HEK293T (cell line): ENCODE measurements at regions not wholly inside any gene's neighbourhood (a gene's known extent, or its start where the extent isn't known, plus 50 kb on each side); places are given as distances from the start of the nearest gene placed in this dataset.
"Not testable (repeated sequence)": the region's sequence is repeated elsewhere in the genome, so short reads cannot be mapped to it uniquely, and the experiment has no call there.

Experiments used
- CTCF ChIA-PET: fragments of 350-600 bp; formaldehyde crosslinking; extraction: SDS; loops from one replicate; lab custom pipeline; 2021; ENCODE audit warnings: antibody characterized with exemption, inconsistent platforms; lab: Yijun Ruan, JAX
- POLR2A ChIA-PET: fragments of 350-600 bp; formaldehyde crosslinking; extraction: SDS; loops from one replicate; lab custom pipeline; 2020; ENCODE audit warnings: antibody characterized with exemption, inconsistent platforms; lab: Yijun Ruan, JAX
- DNase-seq: peaks from one replicate; pipeline ENCODE4 v3.0.0; 2012; ENCODE audit warnings: mixed read lengths; ENCODE audit errors: extremely low spot score
- ARNT ChIP-seq: fragments of 450-650 bp; IDR thresholded peaks from 2 replicates; pipeline ENCODE4 v1.6.1; 2017; ENCODE audit warnings: mild to moderate bottlenecking
- BHLHE40 ChIP-seq: fragments of 450-650 bp; IDR thresholded peaks from 2 replicates; pipeline ENCODE4 v1.6.1; 2016; ENCODE audit warnings: mild to moderate bottlenecking, moderate library complexity, borderline replicate concordance
- CTBP1 ChIP-seq: fragments of 450-650 bp; IDR thresholded peaks from 2 replicates; pipeline ENCODE4 v1.6.1; 2016; ENCODE audit warnings: borderline replicate concordance
- ELF4 ChIP-seq: fragments of 450-650 bp; IDR thresholded peaks from 2 replicates; pipeline ENCODE4 v1.6.1; 2017; ENCODE audit warnings: antibody characterized with exemption
- FOXA1 ChIP-seq: fragments of 450-650 bp; IDR thresholded peaks from 2 replicates; pipeline ENCODE4 v1.6.1; 2016; ENCODE audit warnings: mild to moderate bottlenecking
- FOXK2 ChIP-seq: fragments of 450-650 bp; IDR thresholded peaks from 2 replicates; pipeline ENCODE4 v1.6.1; 2016; ENCODE audit warnings: mild to moderate bottlenecking
- FOXM1 ChIP-seq: fragments of 450-650 bp; IDR thresholded peaks from 2 replicates; pipeline ENCODE4 v1.6.1; 2017; ENCODE audit warnings: mild to moderate bottlenecking, borderline replicate concordance
- HDGF ChIP-seq: fragments of 450-650 bp; IDR thresholded peaks from 2 replicates; pipeline ENCODE4 v1.6.1; 2017; ENCODE audit warnings: antibody characterized with exemption, borderline replicate concordance
- L3MBTL2 ChIP-seq: fragments of 450-650 bp; conservative IDR thresholded peaks from 2 replicates; pipeline ENCODE4 v1.6.1; 2016; ENCODE audit warnings: mild to moderate bottlenecking
- LEF1 ChIP-seq: fragments of 450-650 bp; IDR thresholded peaks from 2 replicates; pipeline ENCODE4 v1.6.1; 2017; ENCODE audit warnings: mild to moderate bottlenecking, borderline replicate concordance
- NFRKB ChIP-seq: fragments of 450-650 bp; IDR thresholded peaks from 2 replicates; pipeline ENCODE4 v1.6.1; 2016; ENCODE audit warnings: mild to moderate bottlenecking, moderate library complexity
- PKNOX1 ChIP-seq: fragments of 450-650 bp; IDR thresholded peaks from 2 replicates; pipeline ENCODE4 v1.6.1; 2016
- SP1 ChIP-seq: fragments of 450-650 bp; IDR thresholded peaks from 2 replicates; pipeline ENCODE4 v1.6.1; 2017
- SUZ12 ChIP-seq: fragments of 450-650 bp; IDR thresholded peaks from 2 replicates; pipeline ENCODE4 v1.6.1; 2016; ENCODE audit warnings: mild to moderate bottlenecking
- TARDBP ChIP-seq: fragments of 450-650 bp; IDR thresholded peaks from 2 replicates; pipeline ENCODE4 v1.6.1; 2016
- ZNF384 ChIP-seq: fragments of 450-650 bp; IDR thresholded peaks from 2 replicates; pipeline ENCODE4 v1.6.1; 2016

- TF ChIP-seq FOXM1: no peak
- TF ChIP-seq HDGF: no peak
- no peak for TF ChIP-seq LEF1
- no peak for TF ChIP-seq PKNOX1
- TF ChIP-seq ARNT: no peak
- TF ChIP-seq NFRKB: no peak
- TF ChIP-seq SUZ12: no peak
- no peak for TF ChIP-seq TARDBP
- TF ChIP-seq CTBP1: no peak
- no peak for TF ChIP-seq L3MBTL2
- POLR2A ChIA-PET: no interaction called here
- CTCF ChIA-PET: no interaction called here
- DNase-seq: no peak
Observed at GRCh38 chr9:74133921-74134320, 363.2 kb upstream of the RORB start.

GRCh38 chr9:74138182-74138581, 359.0 kb upstream of the RORB start:
- TF ChIP-seq PKNOX1: no peak
- no peak for TF ChIP-seq FOXK2
- TF ChIP-seq ELF4: no peak
- no peak for TF ChIP-seq NFRKB
- POLR2A ChIA-PET: no interaction called here
- DNase-seq: no peak
- CTCF ChIA-PET: no interaction called here

- no peak for TF ChIP-seq ARNT
- no peak for TF ChIP-seq LEF1
- TF ChIP-seq PKNOX1: no peak
- TF ChIP-seq FOXM1: no peak
- no peak for TF ChIP-seq FOXA1
- no peak for TF ChIP-seq ELF4
- TF ChIP-seq L3MBTL2: no peak
- CTCF ChIA-PET: no interaction called here
- no peak for DNase-seq
- POLR2A ChIA-PET: no interaction called here
Observed at GRCh38 chr9:74140141-74140540, 357.0 kb upstream of the RORB start.

GRCh38 chr9:74147906-74148305, 349.2 kb upstream of the RORB start:
- DNase-seq: no peak
- ChIA-PET POLR2A (no interaction called here), CTCF (no interaction called here)
- no peak for TF ChIP-seq ELF4
- TF ChIP-seq HDGF: no peak
- TF ChIP-seq BHLHE40: no peak
- no peak for TF ChIP-seq PKNOX1
- TF ChIP-seq LEF1: no peak
- no peak for TF ChIP-seq NFRKB
- TF ChIP-seq ZNF384: no peak
- TF ChIP-seq ARNT: no peak
- no peak for TF ChIP-seq FOXK2
- TF ChIP-seq TARDBP: no peak
- TF ChIP-seq SUZ12: no peak
- no peak for TF ChIP-seq CTBP1
- no peak for TF ChIP-seq L3MBTL2
- TF ChIP-seq SP1: no peak
- TF ChIP-seq FOXM1: no peak
- no peak for TF ChIP-seq FOXA1

GRCh38 chr9:74172874-74173273, 324.3 kb upstream of the RORB start:
- TF ChIP-seq FOXM1 (no peak), ARNT (no peak), FOXA1 (no peak), SUZ12 (no peak), L3MBTL2 (no peak), SP1 (no peak), LEF1 (no peak), NFRKB (no peak), PKNOX1 (no peak), BHLHE40 (no peak), ZNF384 (no peak), CTBP1 (no peak), FOXK2 (no peak), TARDBP (no peak), HDGF (no peak), ELF4 (no peak)
- ChIA-PET POLR2A (no interaction called here), CTCF (no interaction called here)
- no peak for DNase-seq

GRCh38 chr9:74173284-74173683, 323.9 kb upstream of the RORB start:
- ChIA-PET CTCF (no interaction called here), POLR2A (no interaction called here)
- TF ChIP-seq FOXA1: no peak
- no peak for TF ChIP-seq L3MBTL2
- TF ChIP-seq SUZ12: no peak
- no peak for TF ChIP-seq ARNT
- no peak for TF ChIP-seq SP1
- no peak for TF ChIP-seq FOXK2
- TF ChIP-seq NFRKB: no peak
- TF ChIP-seq LEF1: no peak
- no peak for TF ChIP-seq BHLHE40
- TF ChIP-seq ELF4: no peak
- TF ChIP-seq TARDBP: no peak
- TF ChIP-seq ZNF384: no peak
- no peak for TF ChIP-seq FOXM1
- TF ChIP-seq HDGF: no peak
- no peak for TF ChIP-seq CTBP1
- TF ChIP-seq PKNOX1: no peak
- no peak for DNase-seq

GRCh38 chr9:74197771-74198170, 299.4 kb upstream of the RORB start:
- POLR2A ChIA-PET, DNase-seq, CTCF ChIA-PET: not testable (repeated sequence)
